GM12878 (cell line): ENCODE measurements at regions not wholly inside any gene's neighbourhood (a gene's known extent, or its start where the extent isn't known, plus 50 kb on each side); places are given as distances from the start of the nearest gene placed in this dataset.

Source experiments
- ATAC-seq: fragments of 200-7000 bp; cut with Tn5 transposase; 3 replicates; pipeline ENCODE4 v1.9.1; 2020; ENCODE audit warnings: mild to moderate bottlenecking, moderate library complexity
- BruUV-seq: library from RNA; stranded (reverse); fragments of 400-500 nt; replicated peaks from 2 replicates; lab custom pipeline; 2021; lab: Mats Ljungman, UMichigan
- CTCF ChIA-PET: fragments of 300-600 bp; sonication (Branson Sonifier 250); formaldehyde crosslinking; extraction: SDS; loops from one replicate; lab custom pipeline; 2021; ENCODE audit warnings: inconsistent platforms; lab: Yijun Ruan, JAX
- POLR2A ChIA-PET: fragments of 350-600 bp; formaldehyde crosslinking; extraction: SDS; loops from one replicate; lab custom pipeline; 2021; ENCODE audit warnings: inconsistent platforms; lab: Charles Lee
- RAD21 ChIA-PET: fragments of 300-600 bp; sonication (Branson Sonifier 250); formaldehyde crosslinking; loops from one replicate; lab custom pipeline; 2023; ENCODE audit warnings: antibody characterized with exemption; ENCODE audit not compliant: unreplicated experiment; lab: Charles Lee
- SMC1A ChIA-PET: fragments of 300-600 bp; sonication (Branson Sonifier 250); formaldehyde crosslinking; loops from one replicate; lab custom pipeline; 2023; ENCODE audit not compliant: unreplicated experiment, uncharacterized antibody; lab: Charles Lee
- DNase-seq: peaks from one replicate; pipeline ENCODE4 v3.0.0-alpha.2; 2011; ENCODE audit warnings: low read depth, low spot score
- FAIRE-seq: peaks from 3 replicates; lab custom pipeline; 2011; peaks lifted over from hg19 to GRCh38; lab: Jason Lieb, UNC
- H2AFZ ChIP-seq: 2 replicates; pipeline ENCODE4 v1.6.0; 2011; ENCODE audit warnings: low read depth, low read length, control low read depth; ENCODE audit not compliant: control insufficient read depth
- H3K27ac ChIP-seq: 2 replicates; pipeline ENCODE4 v1.5.1; 2011; ENCODE audit warnings: control low read depth; ENCODE audit not compliant: control insufficient read depth, insufficient read depth
- H3K27me3 ChIP-seq, 2 experiments: replicated peaks in 1 of 2; 2 replicates each; pipeline versions ENCODE4 v1.6.0 to v1.6.1; 2011; ENCODE audit warnings: low read length in 1 of 2; ENCODE audit not compliant: control insufficient read depth in 2 of 2, insufficient read depth in 2 of 2
- H3K36me3 ChIP-seq, 2 experiments: 2 replicates each; pipeline ENCODE4 v1.5.1; 2011; ENCODE audit warnings: low read length in 1 of 2; ENCODE audit not compliant: control insufficient read depth in 2 of 2, insufficient read depth in 2 of 2
- H3K4me1 ChIP-seq: 2 replicates; pipeline ENCODE4 v1.6.1; 2011; ENCODE audit warnings: mild to moderate bottlenecking, low read length, moderate library complexity, mixed read lengths; ENCODE audit not compliant: control insufficient read depth, insufficient read depth
- H3K4me2 ChIP-seq: 2 replicates; pipeline ENCODE4 v1.6.0; 2011; ENCODE audit warnings: control low read depth; ENCODE audit not compliant: control insufficient read depth, insufficient read depth
- H3K4me3 ChIP-seq: fragments of 200-600 bp; sonication (generic); 2 replicates; pipeline ENCODE4 v1.5.1; 2016
- H3K79me2 ChIP-seq: 2 replicates; pipeline ENCODE4 v1.6.0; 2011; ENCODE audit warnings: low read length; ENCODE audit not compliant: control insufficient read depth, insufficient read depth
- H3K9ac ChIP-seq: 2 replicates; pipeline ENCODE4 v1.8.0; 2011; ENCODE audit warnings: low read length, control low read depth, mixed read lengths; ENCODE audit not compliant: control insufficient read depth, insufficient read depth
- H3K9me3 ChIP-seq: replicated peaks from 3 replicates; pipeline ENCODE4 v1.5.1; 2011; ENCODE audit warnings: mild to moderate bottlenecking, low read length; ENCODE audit not compliant: control insufficient read depth, insufficient read depth
- H4K20me1 ChIP-seq: 2 replicates; pipeline ENCODE4 v1.6.0; 2011; ENCODE audit not compliant: control insufficient read depth, insufficient read depth
- HDAC2 ChIP-seq: fragments of 200-600 bp; sonication (generic); IDR thresholded peaks from 2 replicates; pipeline ENCODE4 v1.6.1; 2017
- MTA3 ChIP-seq: IDR thresholded peaks from 2 replicates; pipeline ENCODE4 v1.6.1; 2012; ENCODE audit warnings: low read length, inconsistent platforms, borderline replicate concordance
- RAD51 ChIP-seq: fragments of 450-650 bp; IDR thresholded peaks from 2 replicates; pipeline ENCODE4 v1.6.1; 2016; ENCODE audit warnings: moderate library complexity, mild to moderate bottlenecking, inconsistent platforms
- YY1 ChIP-seq: IDR thresholded peaks from 2 replicates; pipeline ENCODE4 v1.6.1; 2011; ENCODE audit warnings: low read depth, mild to moderate bottlenecking, low read length
- WGBS: methylation state at CpG from one replicate; pipeline ENCODE4 v1.1.6; 2016; ENCODE audit warnings: low lambda C conversion rate; ENCODE audit not compliant: insufficient replicate concordance, insufficient coverage; ENCODE audit errors: missing lambda C conversion rate; 5-methylcytosine and 5-hydroxymethylcytosine counted together
- in situ Hi-C: fragments of 300-500 bp; cut with MboI; formaldehyde crosslinking; loops from 9 replicates; pipeline ENCODE4 v1.14.3; 2018; ENCODE audit warnings: mixed read lengths
- intact Hi-C: fragments of 100-400 bp; cut with micrococcal nuclease; formaldehyde crosslinking; loops from one replicate; pipeline ENCODE4 v1.14.2; 2022; ENCODE audit not compliant: unreplicated experiment

DNA sequence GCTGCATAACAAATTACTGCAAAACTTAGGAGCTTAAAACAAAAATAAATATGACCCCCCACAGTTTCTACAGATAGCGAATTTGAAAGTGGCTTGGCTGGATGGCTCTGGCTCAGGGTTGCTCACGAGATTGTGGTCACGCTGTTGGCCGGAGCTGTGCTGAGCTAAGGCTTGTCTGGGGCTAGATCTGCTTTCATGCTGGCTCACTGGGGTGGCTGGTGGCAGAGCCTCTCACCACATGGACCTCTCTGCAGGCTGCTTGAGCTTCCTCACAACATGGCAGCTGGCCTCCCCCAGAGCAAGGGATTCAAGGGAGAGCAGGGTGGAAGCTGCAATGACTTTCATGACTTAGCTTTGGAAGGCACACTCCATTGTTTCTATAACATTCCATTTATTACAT, 354.1 kb downstream of the SHQ1 start:
- CTCF ChIA-PET: interaction anchor here (0.8 kb wide), 1 partner anchor 11 kb away, joined by 3 read pairs; no protein-coding TSS in a partner anchor
- no peaks in the 10 kb centered on the region for H3K36me3 ChIP-seq
- RAD21 ChIA-PET: interaction anchor here (0.6 kb wide), 1 partner anchor 164 kb away, joined by 3 read pairs; no protein-coding TSS in a partner anchor

DNA sequence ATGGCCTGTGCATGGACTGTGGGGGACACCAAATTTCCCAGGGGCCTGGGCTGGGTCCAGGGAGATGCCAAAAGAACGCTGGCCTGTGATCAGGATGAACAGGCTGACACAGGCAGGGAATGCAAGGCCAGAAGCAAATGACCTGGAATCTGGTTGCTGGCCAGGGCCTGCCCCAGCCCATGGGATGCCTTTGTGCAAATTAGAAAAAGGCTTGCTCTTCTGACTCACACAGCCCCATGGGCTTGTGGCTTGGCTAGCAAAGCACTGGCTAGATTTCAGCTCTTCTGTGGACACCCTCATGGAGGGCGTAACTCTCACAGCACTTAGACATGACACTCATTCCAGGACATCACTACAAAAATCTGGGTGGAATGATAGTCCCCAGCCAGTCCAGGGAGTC, 356.0 kb downstream of the SHQ1 start:
- no peak for FAIRE-seq

More for the DNA sequence above, 354.1 kb downstream of the SHQ1 start:
- ATAC-seq (no peak), DNase-seq (no peak), FAIRE-seq (no peak)
- intact Hi-C loops (no loop called here), in situ Hi-C loops (no loop called here)
- WGBS: 79% methylated on average over 4 of the region's 4 CpGs
- Histone ChIP-seq H3K9me3 (no peaks in the 10 kb centered on the region; the same call in 1 of the 3 replicates), H3K9ac (no peak overlapping the region), H2AFZ (no peak overlapping the region), H3K27ac (no peak overlapping the region), H3K4me3 (no peak overlapping the region), H3K79me2 (no peaks in the 10 kb centered on the region), H3K4me2 (no peak overlapping the region; the same call in 1 of the 2 replicates), H3K27me3 (no peaks in the 10 kb centered on the region), H3K4me1 (0 out of 2 replicates have a peak, but pooled peaks cover 4% of the 10 kb centered on the region), H4K20me1 (no peaks in the 10 kb centered on the region)
- SMC1A ChIA-PET: interaction anchor here (0.6 kb wide), 1 partner anchor 351 kb away, joined by 3 read pairs; no protein-coding TSS in a partner anchor
- TF ChIP-seq YY1: peak; percentile 66
- no peak for TF ChIP-seq RAD51
- POLR2A ChIA-PET: interaction anchor here (0.6 to 0.7 kb wide), 2 partner anchors 82 to 121 kb away, joined by 3 to 7 read pairs; no protein-coding TSS in a partner anchor
- no TSS peak for BruUV-seq

More for the DNA sequence above, 356.0 kb downstream of the SHQ1 start:
- POLR2A ChIA-PET: interaction anchor here (0.8 kb wide), 1 partner anchor 10 kb away, joined by 3 read pairs; no protein-coding TSS in a partner anchor
- in situ Hi-C loops: no loop called here
- intact Hi-C loops: no loop called here
- no peaks in the 10 kb centered on the region for H3K36me3 ChIP-seq
- ATAC-seq: no peak
- no TSS peak for BruUV-seq
- no peak overlapping the region for H3K9ac ChIP-seq
- no peak for DNase-seq
- H3K27ac ChIP-seq: no peak overlapping the region
- 76% methylated on average over 2 of the region's 2 CpGs for WGBS
- SMC1A ChIA-PET: no interaction called here
- RAD21 ChIA-PET: no interaction called here
- no peaks in the 10 kb centered on the region for H3K79me2 ChIP-seq
- no peak overlapping the region for H2AFZ ChIP-seq
- H3K27me3 ChIP-seq: no peaks in the 10 kb centered on the region
- H3K9me3 ChIP-seq: no peaks in the 10 kb centered on the region; the same call in 1 of the 3 replicates
- H4K20me1 ChIP-seq: no peaks in the 10 kb centered on the region
- H3K4me1 ChIP-seq: peaks cover 15% of the 10 kb centered on the region
- CTCF ChIA-PET: no interaction called here
- H3K4me3 ChIP-seq: no peak overlapping the region
- no peak for TF ChIP-seq MTA3
- TF ChIP-seq HDAC2: no peak
- no peak overlapping the region for H3K4me2 ChIP-seq
